ENCODE measurements at regions not wholly inside any gene's neighbourhood (a gene's known extent, or its start where the extent isn't known, plus 50 kb on each side); places are given as distances from the start of the nearest gene placed in this dataset.

- Histone ChIP-seq H3K4me3 (no peak overlapping the region), H3K36me3 (ENCODE audit: low read depth) (no peaks in the 10 kb centered on the region), H4K20me1 (ENCODE audit: insufficient read depth) (no peaks in the 10 kb centered on the region), H3K27ac (no peak overlapping the region), H3F3A (ENCODE audit: insufficient read depth) (no peaks in the 10 kb centered on the region), H3K4me2 (ENCODE audit: unreplicated experiment) (no peak overlapping the region), H3K79me2 (ENCODE audit: insufficient read depth) (no peaks in the 10 kb centered on the region), H3K4me1 (ENCODE audit: insufficient read depth) (no peaks in the 10 kb centered on the region), H3K27me3 (replicated peaks; ENCODE audit: insufficient read depth) (no peaks in the 10 kb centered on the region), H3K9me2 (ENCODE audit: insufficient read depth) (no peaks in the 10 kb centered on the region), H3K9me3 (ENCODE audit: low read depth) (no peaks in the 10 kb centered on the region), H2AFZ (no peak overlapping the region), H3K9ac (no peak overlapping the region)
- in situ Hi-C loops (cut with MboI): no loop called here
- no peak for TF ChIP-seq EZH2 (IDR thresholded peaks at IDR 0.05; ENCODE audit: insufficient read depth, poor library complexity, severe bottlenecking)
- no peak for TF ChIP-seq EZH2phosphoT487 (IDR thresholded peaks at IDR 0.05; ENCODE audit: insufficient read depth, low read depth)
- DNase-seq: no peak
- WGBS, 2 experiments (ENCODE audit: low coverage in 1 of 2, low lambda C conversion rate in 2 of 2, missing lambda C conversion rate in 2 of 2): 31 to 37% methylated on average over 6 of the region's 6 CpGs
Observed at GRCh38 chr16:18059577-18059976, 277.0 kb downstream of the NPIPA8 start.

DNA sequence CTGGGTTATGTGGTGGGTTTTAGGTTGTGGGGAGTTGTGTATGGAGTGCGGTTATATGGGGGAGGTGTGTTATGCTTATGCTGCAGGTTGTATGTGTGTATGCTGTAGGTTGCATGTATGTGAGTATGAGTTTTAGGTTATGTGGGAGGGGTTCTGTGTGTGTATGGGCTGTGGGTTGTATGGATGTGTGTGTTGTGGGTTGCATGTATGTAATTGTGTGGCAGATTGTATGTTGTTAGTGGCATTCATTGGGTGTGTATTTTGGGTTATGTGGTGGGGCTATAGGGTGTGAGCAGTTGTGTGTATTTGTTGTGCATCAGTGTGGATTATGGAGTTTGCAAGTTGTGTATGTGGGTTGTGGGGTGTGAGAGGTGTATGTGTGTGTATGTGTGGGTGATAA lies 277.4 kb downstream of the NPIPA8 start:
- Histone ChIP-seq H3K9me2 (ENCODE audit: insufficient read depth) (no peaks in the 10 kb centered on the region), H3K4me3 (no peak overlapping the region), H3K36me3 (ENCODE audit: low read depth) (no peaks in the 10 kb centered on the region), H4K20me1 (ENCODE audit: insufficient read depth) (no peaks in the 10 kb centered on the region), H3K27me3 (replicated peaks; ENCODE audit: insufficient read depth) (no peaks in the 10 kb centered on the region), H2AFZ (no peak overlapping the region), H3F3A (ENCODE audit: insufficient read depth) (no peaks in the 10 kb centered on the region), H3K27ac (no peak overlapping the region), H3K79me2 (ENCODE audit: insufficient read depth) (no peaks in the 10 kb centered on the region), H3K9ac (no peak overlapping the region), H3K4me1 (ENCODE audit: insufficient read depth) (no peaks in the 10 kb centered on the region), H3K9me3 (ENCODE audit: low read depth) (no peaks in the 10 kb centered on the region), H3K4me2 (ENCODE audit: unreplicated experiment) (no peak overlapping the region)
- 87 to 92% methylated on average over 1 of the region's 1 CpG for WGBS, 2 experiments (ENCODE audit: low coverage in 1 of 2, low lambda C conversion rate in 2 of 2, missing lambda C conversion rate in 2 of 2)
- no peak for DNase-seq
- in situ Hi-C loops (cut with MboI): no loop called here
- TF ChIP-seq EZH2 (IDR thresholded peaks at IDR 0.05; ENCODE audit: insufficient read depth, poor library complexity, severe bottlenecking) (no peak), EZH2phosphoT487 (IDR thresholded peaks at IDR 0.05; ENCODE audit: insufficient read depth, low read depth) (no peak)

- Histone ChIP-seq H3K27me3 (replicated peaks; ENCODE audit: insufficient read depth) (no peaks in the 10 kb centered on the region), H3K9me3 (ENCODE audit: low read depth) (no peaks in the 10 kb centered on the region), H3K36me3 (ENCODE audit: low read depth) (no peaks in the 10 kb centered on the region), H3K4me2 (ENCODE audit: unreplicated experiment) (no peak overlapping the region), H2AFZ (no peak overlapping the region), H3K4me1 (ENCODE audit: insufficient read depth) (no peaks in the 10 kb centered on the region), H3F3A (ENCODE audit: insufficient read depth) (no peaks in the 10 kb centered on the region), H4K20me1 (ENCODE audit: insufficient read depth) (no peaks in the 10 kb centered on the region), H3K4me3 (no peak overlapping the region), H3K9me2 (ENCODE audit: insufficient read depth) (no peaks in the 10 kb centered on the region), H3K27ac (no peak overlapping the region), H3K79me2 (ENCODE audit: insufficient read depth) (no peaks in the 10 kb centered on the region), H3K9ac (no peak overlapping the region)
- no peak for DNase-seq
- 24 to 26% methylated on average over 4 of the region's 4 CpGs for WGBS, 2 experiments (ENCODE audit: low coverage in 1 of 2, low lambda C conversion rate in 2 of 2, missing lambda C conversion rate in 2 of 2)
- TF ChIP-seq EZH2phosphoT487 (IDR thresholded peaks at IDR 0.05; ENCODE audit: insufficient read depth, low read depth) (no peak), EZH2 (IDR thresholded peaks at IDR 0.05; ENCODE audit: insufficient read depth, poor library complexity, severe bottlenecking) (no peak)
- in situ Hi-C loops (cut with MboI): no loop called here
Observed at GRCh38 chr16:18055411-18055916, 281.1 kb downstream of the NPIPA8 start.

DNA sequence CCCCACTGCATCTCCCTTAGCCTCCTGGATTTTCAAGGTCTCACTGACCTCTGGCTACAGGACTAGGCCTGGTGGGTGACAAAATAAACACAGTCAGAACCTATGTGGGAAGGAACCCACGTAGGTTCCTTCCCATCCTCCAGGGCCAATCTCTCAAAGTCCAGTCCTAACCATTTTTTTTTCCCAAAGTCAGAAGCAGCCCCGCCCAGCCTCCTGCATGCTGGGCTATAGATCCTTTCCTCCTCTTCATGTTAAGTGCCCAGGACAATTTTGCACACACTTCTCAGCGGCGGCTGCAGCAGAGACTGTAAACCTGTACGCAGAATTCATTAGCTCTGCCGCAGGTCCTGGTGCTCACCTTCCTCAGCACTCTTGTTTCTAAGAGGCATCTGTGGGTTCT lies 285.8 kb downstream of the NPIPA8 start:
- Histone ChIP-seq H3K4me3 (no peak overlapping the region), H3K9me3 (ENCODE audit: low read depth) (no peaks in the 10 kb centered on the region), H3K36me3 (ENCODE audit: low read depth) (no peaks in the 10 kb centered on the region), H3K9me2 (ENCODE audit: insufficient read depth) (no peaks in the 10 kb centered on the region), H2AFZ (no peak overlapping the region), H3K27me3 (replicated peaks; ENCODE audit: insufficient read depth) (no peaks in the 10 kb centered on the region), H3K79me2 (ENCODE audit: insufficient read depth) (no peaks in the 10 kb centered on the region), H4K20me1 (ENCODE audit: insufficient read depth) (no peaks in the 10 kb centered on the region), H3K4me2 (ENCODE audit: unreplicated experiment) (no peak overlapping the region), H3K9ac (no peak overlapping the region), H3K27ac (no peak overlapping the region), H3F3A (ENCODE audit: insufficient read depth) (no peaks in the 10 kb centered on the region), H3K4me1 (ENCODE audit: insufficient read depth) (no peaks in the 10 kb centered on the region)
- DNase-seq: no peak
- TF ChIP-seq EZH2phosphoT487 (IDR thresholded peaks at IDR 0.05; ENCODE audit: insufficient read depth, low read depth) (no peak), EZH2 (IDR thresholded peaks at IDR 0.05; ENCODE audit: insufficient read depth, poor library complexity, severe bottlenecking) (no peak)
- in situ Hi-C loops (cut with MboI): no loop called here
- WGBS, 2 experiments (ENCODE audit: low coverage in 1 of 2, low lambda C conversion rate in 2 of 2, missing lambda C conversion rate in 2 of 2): 53 to 58% methylated on average over 6 of the region's 6 CpGs

- H3K4me2 ChIP-seq (ENCODE audit: unreplicated experiment): no peak overlapping the region
- TF ChIP-seq EZH2 (IDR thresholded peaks at IDR 0.05; ENCODE audit: insufficient read depth, poor library complexity, severe bottlenecking) (no peak), EZH2phosphoT487 (IDR thresholded peaks at IDR 0.05; ENCODE audit: insufficient read depth, low read depth) (no peak)
- H2AFZ ChIP-seq: no peak overlapping the region
- H3K4me3 ChIP-seq: no peak overlapping the region
- in situ Hi-C loops (cut with MboI): no loop called here
- H3F3A ChIP-seq (ENCODE audit: insufficient read depth): no peaks in the 10 kb centered on the region
- H3K36me3 ChIP-seq (ENCODE audit: low read depth): no peaks in the 10 kb centered on the region
- no peak overlapping the region for H3K27ac ChIP-seq
- H4K20me1 ChIP-seq (ENCODE audit: insufficient read depth): no peaks in the 10 kb centered on the region
- 25 to 32% methylated on average over 7 of the region's 7 CpGs for WGBS, 2 experiments (ENCODE audit: low coverage in 1 of 2, low lambda C conversion rate in 2 of 2, missing lambda C conversion rate in 2 of 2)
- no peaks in the 10 kb centered on the region for H3K79me2 ChIP-seq (ENCODE audit: insufficient read depth)
- no peaks in the 10 kb centered on the region for H3K9me3 ChIP-seq (ENCODE audit: low read depth)
- no peaks in the 10 kb centered on the region for H3K27me3 ChIP-seq (replicated peaks; ENCODE audit: insufficient read depth)
- H3K9me2 ChIP-seq (ENCODE audit: insufficient read depth): no peaks in the 10 kb centered on the region
- H3K9ac ChIP-seq: no peak overlapping the region
- no peaks in the 10 kb centered on the region for H3K4me1 ChIP-seq (ENCODE audit: insufficient read depth)
- DNase-seq: no peak
Observed at GRCh38 chr16:18050234-18050633, 286.3 kb downstream of the NPIPA8 start.
